WTC11 (cell line): ENCODE measurements at regions not wholly inside any gene's neighbourhood (a gene's known extent, or its start where the extent isn't known, plus 50 kb on each side); places are given as distances from the start of the nearest gene placed in this dataset.

ENCODE experiments used
- ATAC-seq: fragments of 200-7000 bp; cut with Tn5 transposase; 2 replicates; pipeline ENCODE4 v1.10.0; 2021; ENCODE audit warnings: mild to moderate bottlenecking, moderate library complexity
- CTCF ChIA-PET: fragments of 300-600 bp; sonication (Branson Sonifier 250); formaldehyde crosslinking; loops from one replicate; lab custom pipeline; 2021; ENCODE audit warnings: antibody characterized with exemption; lab: Charles Lee
- POLR2A ChIA-PET: fragments of 350-600 bp; sonication (Branson Sonifier 250); formaldehyde crosslinking; loops from one replicate; lab custom pipeline; 2021; ENCODE audit warnings: antibody characterized with exemption; lab: Charles Lee
- DNase-seq: peaks from one replicate; pipeline ENCODE4 v3.0.0; 2021; ENCODE audit warnings: low spot score
- H3K27ac Mint-ChIP-seq: 2 replicates; pipeline ENCODE4 v1.8.0; 2021; ENCODE audit warnings: mixed read lengths
- H3K27me3 Mint-ChIP-seq: 2 replicates; pipeline ENCODE4 v1.8.0; 2021; ENCODE audit warnings: low read depth, mild to moderate bottlenecking, moderate library complexity, mixed read lengths
- H3K36me3 Mint-ChIP-seq: 2 replicates; pipeline ENCODE4 v1.8.0; 2021; ENCODE audit warnings: mixed read lengths
- H3K4me1 Mint-ChIP-seq: 2 replicates; pipeline ENCODE4 v1.8.0; 2022; ENCODE audit warnings: mixed read lengths
- H3K4me3 Mint-ChIP-seq: 2 replicates; pipeline ENCODE4 v1.8.0; 2021; ENCODE audit warnings: mild to moderate bottlenecking, moderate library complexity, mixed read lengths
- H3K9me3 Mint-ChIP-seq: 2 replicates; pipeline ENCODE4 v1.8.0; 2021; ENCODE audit warnings: mixed read lengths
- AR ChIP-seq: fragments of 250-450 bp; sonication (Bioruptor Pico); IDR thresholded peaks from 2 replicates; pipeline ENCODE4 v1.9.0; 2021; ENCODE audit warnings: mild to moderate bottlenecking
- ATF2 ChIP-seq: sonication (generic); formaldehyde crosslinking; IDR thresholded peaks from 2 replicates; pipeline ENCODE4 v1.8.1; 2022; ENCODE audit warnings: low read depth, missing genetic modification reagents, borderline replicate concordance
- CREB1 ChIP-seq: sonication (generic); formaldehyde crosslinking; IDR thresholded peaks from 2 replicates; pipeline ENCODE4 v1.8.0; 2023; ENCODE audit warnings: mild to moderate bottlenecking, missing genetic modification reagents
- ETV6 ChIP-seq: sonication (generic); formaldehyde crosslinking; IDR thresholded peaks from 2 replicates; pipeline ENCODE4 v1.8.1; 2022; ENCODE audit warnings: mild to moderate bottlenecking, missing genetic modification reagents
- FOXK1 ChIP-seq: sonication (generic); formaldehyde crosslinking; IDR thresholded peaks from 2 replicates; pipeline ENCODE4 v1.8.0; 2022; ENCODE audit warnings: mild to moderate bottlenecking, moderate library complexity, missing genetic modification reagents
- FOXP1 ChIP-seq: sonication (generic); formaldehyde crosslinking; IDR thresholded peaks from 2 replicates; pipeline ENCODE4 v1.8.0; 2022; ENCODE audit warnings: missing genetic modification reagents, mild to moderate bottlenecking, moderate library complexity, borderline replicate concordance
- HMGXB4 ChIP-seq: sonication (generic); formaldehyde crosslinking; IDR thresholded peaks from 2 replicates; pipeline ENCODE4 v1.8.1; 2023; ENCODE audit warnings: mild to moderate bottlenecking, moderate library complexity, missing genetic modification reagents
- PRDM15 ChIP-seq: sonication (generic); formaldehyde crosslinking; IDR thresholded peaks from 2 replicates; pipeline ENCODE4 v1.8.0; 2022; ENCODE audit warnings: missing genetic modification reagents
- STAT6 ChIP-seq: sonication (generic); formaldehyde crosslinking; conservative IDR thresholded peaks from 2 replicates; pipeline ENCODE4 v1.8.1; 2023; ENCODE audit warnings: mild to moderate bottlenecking, low read depth, missing genetic modification reagents, moderate library complexity
- TEAD1 ChIP-seq: sonication (generic); formaldehyde crosslinking; IDR thresholded peaks from 2 replicates; pipeline ENCODE4 v1.8.0; 2022; ENCODE audit warnings: mild to moderate bottlenecking, missing genetic modification reagents
- TP53 ChIP-seq: sonication (generic); formaldehyde crosslinking; IDR thresholded peaks from 2 replicates; pipeline ENCODE4 v1.8.1; 2023; ENCODE audit warnings: mild to moderate bottlenecking, missing genetic modification reagents
- ZBTB21 ChIP-seq: sonication (generic); formaldehyde crosslinking; IDR thresholded peaks from 2 replicates; pipeline ENCODE4 v1.8.1; 2023; ENCODE audit warnings: mild to moderate bottlenecking, missing genetic modification reagents, borderline replicate concordance
- ZMAT4 ChIP-seq: fragments of 250-450 bp; sonication (Bioruptor Pico); IDR thresholded peaks from 2 replicates; pipeline ENCODE4 v1.9.0; 2021; ENCODE audit warnings: mild to moderate bottlenecking
- ZNF281 ChIP-seq: sonication (generic); formaldehyde crosslinking; IDR thresholded peaks from 2 replicates; pipeline ENCODE4 v1.8.0; 2023; ENCODE audit warnings: mild to moderate bottlenecking, missing genetic modification reagents
- ZNF396 ChIP-seq: fragments of 250-450 bp; sonication (Bioruptor Pico); IDR thresholded peaks from 2 replicates; pipeline ENCODE4 v1.8.0; 2021; ENCODE audit warnings: mild to moderate bottlenecking, moderate library complexity, borderline replicate concordance
- ZNF416 ChIP-seq: fragments of 250-450 bp; sonication (Bioruptor Pico); IDR thresholded peaks from 2 replicates; pipeline ENCODE4 v1.9.0; 2021; ENCODE audit warnings: mild to moderate bottlenecking, inconsistent platforms

- POLR2A ChIA-PET: no interaction called here
- CTCF ChIA-PET: interaction anchor here (1.1 kb wide), 2 partner anchors 36 to 44 kb away, joined by 3 read pairs; no protein-coding TSS in a partner anchor
- peaks cover 16% of the 10 kb centered on the region for H3K4me1 Mint-ChIP-seq
Observed at GRCh38 chr22:47740109-47740805, 977.8 kb downstream of the TBC1D22A start.

GRCh38 chr22:47739291-47740015 is 977.0 kb downstream of the TBC1D22A start:
- POLR2A ChIA-PET: no interaction called here
- no peak for ATAC-seq
- no peak for TF ChIP-seq CREB1
- no peak for TF ChIP-seq STAT6 (CRISPR knock-in tag)
- TF ChIP-seq ETV6 (CRISPR knock-in tag): no peak
- no peak for TF ChIP-seq FOXK1 (CRISPR knock-in tag)
- no peak for TF ChIP-seq ATF2 (CRISPR knock-in tag)
- TF ChIP-seq FOXP1 (CRISPR knock-in tag): no peak
- TF ChIP-seq ZMAT4 (CRISPR knock-in tag): no peak
- no peak for TF ChIP-seq HMGXB4 (CRISPR knock-in tag)
- no peak for TF ChIP-seq AR (CRISPR knock-in tag)
- TF ChIP-seq ZBTB21 (CRISPR knock-in tag): no peak
- no peak for TF ChIP-seq PRDM15 (CRISPR knock-in tag)
- TF ChIP-seq ZNF281 (CRISPR knock-in tag): no peak
- TF ChIP-seq ZNF416 (CRISPR knock-in tag): no peak
- TF ChIP-seq ZNF396: no peak

More at GRCh38 chr22:47740109-47740805, 977.8 kb downstream of the TBC1D22A start:
- no peak overlapping the region for H3K27ac Mint-ChIP-seq
- TF ChIP-seq TP53 (CRISPR knock-in tag) (no peak), TEAD1 (CRISPR knock-in tag) (no peak)
- TF ChIP-seq, all 79 proteins: peak for 0
- Mint-ChIP-seq H3K9me3 (0 out of 2 replicates have a peak, but pooled peaks cover 3% of the 10 kb centered on the region), H3K4me3 (no peak overlapping the region), H3K36me3 (no peaks in the 10 kb centered on the region), H3K27me3 (no peaks in the 10 kb centered on the region; the same call in 1 of the 2 replicates)
- no peak for ATAC-seq
- DNase-seq: no peak

More at GRCh38 chr22:47739291-47740015, 977.0 kb downstream of the TBC1D22A start:
- H3K4me3 Mint-ChIP-seq: no peak overlapping the region
- CTCF ChIA-PET: interaction anchor here (1.1 kb wide), 1 partner anchor 37 kb away, joined by 3 read pairs; no protein-coding TSS in a partner anchor
- H3K4me1 Mint-ChIP-seq: peaks cover 16% of the 10 kb centered on the region
- DNase-seq: no peak
- H3K36me3 Mint-ChIP-seq: no peaks in the 10 kb centered on the region
- H3K27ac Mint-ChIP-seq: no peak overlapping the region
- H3K9me3 Mint-ChIP-seq: 0 out of 2 replicates have a peak, but pooled peaks cover 3% of the 10 kb centered on the region
- no peaks in the 10 kb centered on the region; the same call in 1 of the 2 replicates for H3K27me3 Mint-ChIP-seq
